ENCODE measurements at regions not wholly inside any gene's neighbourhood (a gene's known extent, or its start where the extent isn't known, plus 50 kb on each side); places are given as distances from the start of the nearest gene placed in this dataset.

DNA sequence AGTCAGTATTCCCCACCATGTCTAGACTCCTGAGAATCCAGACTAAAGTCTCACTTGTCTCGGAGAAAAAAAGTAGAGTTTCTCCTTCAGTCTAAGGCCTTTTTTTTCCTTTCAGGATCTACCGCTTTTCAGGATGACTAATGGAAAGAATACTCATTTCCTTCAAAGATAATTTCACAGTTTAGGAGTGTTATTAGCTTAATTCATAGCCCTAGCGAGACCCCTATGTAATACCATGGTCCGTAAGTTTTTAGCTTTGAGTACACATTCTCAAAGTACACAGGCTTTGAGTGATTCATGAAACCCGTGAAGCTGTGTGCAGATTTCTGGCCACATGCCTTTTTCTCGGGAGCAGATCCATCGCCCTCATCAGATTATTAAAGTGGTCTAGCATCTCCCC is 133.1 kb downstream of the SOX4 start:
- TF ChIP-seq, protein P1, sequence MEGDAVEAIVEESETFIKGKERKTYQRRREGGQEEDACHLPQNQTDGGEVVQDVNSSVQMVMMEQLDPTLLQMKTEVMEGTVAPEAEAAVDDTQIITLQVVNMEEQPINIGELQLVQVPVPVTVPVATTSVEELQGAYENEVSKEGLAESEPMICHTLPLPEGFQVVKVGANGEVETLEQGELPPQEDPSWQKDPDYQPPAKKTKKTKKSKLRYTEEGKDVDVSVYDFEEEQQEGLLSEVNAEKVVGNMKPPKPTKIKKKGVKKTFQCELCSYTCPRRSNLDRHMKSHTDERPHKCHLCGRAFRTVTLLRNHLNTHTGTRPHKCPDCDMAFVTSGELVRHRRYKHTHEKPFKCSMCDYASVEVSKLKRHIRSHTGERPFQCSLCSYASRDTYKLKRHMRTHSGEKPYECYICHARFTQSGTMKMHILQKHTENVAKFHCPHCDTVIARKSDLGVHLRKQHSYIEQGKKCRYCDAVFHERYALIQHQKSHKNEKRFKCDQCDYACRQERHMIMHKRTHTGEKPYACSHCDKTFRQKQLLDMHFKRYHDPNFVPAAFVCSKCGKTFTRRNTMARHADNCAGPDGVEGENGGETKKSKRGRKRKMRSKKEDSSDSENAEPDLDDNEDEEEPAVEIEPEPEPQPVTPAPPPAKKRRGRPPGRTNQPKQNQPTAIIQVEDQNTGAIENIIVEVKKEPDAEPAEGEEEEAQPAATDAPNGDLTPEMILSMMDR (conservative IDR thresholded peaks at IDR 0.05; ENCODE audit: low read length) = no peak
- TF ChIP-seq EZH2phosphoT487 (IDR thresholded peaks at IDR 0.05; ENCODE audit: borderline replicate concordance) = no peak

All from Loucy (cell line).